DMS153 treated with DMSO at 0.1 percent for 48 hours (cell line): ENCODE measurements at regions not wholly inside any gene's neighbourhood (a gene's known extent, or its start where the extent isn't known, plus 50 kb on each side); places are given as distances from the start of the nearest gene placed in this dataset.
"Not testable (repeated sequence)": the region's sequence is repeated elsewhere in the genome, so short reads cannot be mapped to it uniquely, and the experiment has no call there.

Experiments
- DNase-seq: peaks from one replicate; lab custom pipeline; 2025; ENCODE audit not compliant: unreplicated experiment; lab: John Stamatoyannopoulos, UW

GRCh38 chr5:133859073-133859472, 109.4 kb downstream of the C5orf15 start:
- no peak for DNase-seq

GRCh38 chr5:133857595-133858313, 110.7 kb downstream of the C5orf15 start:
- not testable (repeated sequence) for DNase-seq

GRCh38 chr5:133854554-133854953, 113.9 kb downstream of the C5orf15 start:
- DNase-seq, result no peak

- no peak for DNase-seq
Observed at GRCh38 chr5:133853646-133854365, 114.6 kb downstream of the C5orf15 start.

GRCh38 chr5:133851521-133851920, 116.9 kb downstream of the C5orf15 start:
- no peak for DNase-seq

GRCh38 chr5:133850811-133851210, 117.6 kb downstream of the C5orf15 start:
- no peak for DNase-seq

- DNase-seq, result no peak
Observed at GRCh38 chr5:133849116-133849515, 119.3 kb downstream of the C5orf15 start.

GRCh38 chr5:133848341-133848811, 120.0 kb downstream of the C5orf15 start:
- DNase-seq, result no peak

GRCh38 chr5:133847886-133848285, 120.5 kb downstream of the C5orf15 start:
- no peak for DNase-seq

GRCh38 chr5:133847301-133847700, 121.1 kb downstream of the C5orf15 start:
- no peak for DNase-seq

GRCh38 chr5:133846478-133847226, 121.8 kb downstream of the C5orf15 start:
- DNase-seq, result no peak

- DNase-seq, result no peak
Observed at GRCh38 chr5:133845271-133845670, 123.2 kb downstream of the C5orf15 start.

- DNase-seq, result no peak
Observed at GRCh38 chr5:133844836-133845235, 123.6 kb downstream of the C5orf15 start.

GRCh38 chr5:133843911-133844310, 124.5 kb downstream of the C5orf15 start:
- DNase-seq, result no peak

- DNase-seq, result no peak
Observed at GRCh38 chr5:133842846-133843611, 125.4 kb downstream of the C5orf15 start.

- no peak for DNase-seq
Observed at GRCh38 chr5:133841831-133842750, 126.3 kb downstream of the C5orf15 start.

- no peak for DNase-seq
Observed at GRCh38 chr5:133840168-133840567, 128.3 kb downstream of the C5orf15 start.

- DNase-seq, result no peak
Observed at GRCh38 chr5:133839721-133840120, 128.7 kb downstream of the C5orf15 start.

- DNase-seq, result no peak
Observed at GRCh38 chr5:133839090-133839489, 129.3 kb downstream of the C5orf15 start.

GRCh38 chr5:133838286-133838685, 130.1 kb downstream of the C5orf15 start:
- no peak for DNase-seq
